HepG2 (cell line): ENCODE measurements at regions not wholly inside any gene's neighbourhood (a gene's known extent, or its start where the extent isn't known, plus 50 kb on each side); places are given as distances from the start of the nearest gene placed in this dataset.

Experiments
- ATAC-seq: fragments of 200-7000 bp; cut with Tn5 transposase; 3 replicates; pipeline ENCODE4 v1.9.1; 2020; ENCODE audit warnings: mild to moderate bottlenecking, moderate library complexity
- BruUV-seq: library from RNA; stranded (reverse); fragments of 400-500 nt; replicated peaks from 2 replicates; lab custom pipeline; 2021; lab: Mats Ljungman, UMichigan
- CTCF ChIA-PET: fragments of 300-600 bp; formaldehyde crosslinking; extraction: SDS; loops from one replicate; lab custom pipeline; 2021; ENCODE audit warnings: low total read pairs, inconsistent platforms, low intra/inter-chr PET ratio; lab: Yijun Ruan, JAX
- POLR2A ChIA-PET: fragments of 350-600 bp; sonication (Branson Sonifier 250); formaldehyde crosslinking; loops from one replicate; lab custom pipeline; 2020; ENCODE audit warnings: antibody characterized with exemption, inconsistent platforms; lab: Yijun Ruan, JAX
- DNase-seq: peaks from one replicate; pipeline ENCODE4 v3.0.0-alpha.2; 2015; ENCODE audit warnings: low spot score
- FAIRE-seq: peaks from 3 replicates; lab custom pipeline; 2011; peaks lifted over from hg19 to GRCh38; lab: Jason Lieb, UNC
- H2AFZ ChIP-seq: one replicate; pipeline ENCODE4 v1.6.1; 2011; ENCODE audit warnings: low read length, inconsistent platforms
- H3K27ac ChIP-seq: fragments of 300-600 bp; 3 replicates; pipeline ENCODE4 v1.8.0; 2011; ENCODE audit warnings: mixed run types, mild to moderate bottlenecking, mixed read lengths, low read length, inconsistent platforms; ENCODE audit not compliant: insufficient read depth; ENCODE audit errors: extremely low read length
- H3K27me3 ChIP-seq, 2 experiments: fragments of 200-600 bp in 1 of 2; 2 replicates in 1 of 2; 3 replicates in 1 of 2; pipeline versions ENCODE4 v1.6.0 to v1.8.0; 2011; ENCODE audit warnings: low read length in 2 of 2, mild to moderate bottlenecking in 2 of 2, moderate library complexity in 2 of 2, inconsistent platforms in 1 of 2; ENCODE audit not compliant: insufficient read depth in 2 of 2, control insufficient read depth in 1 of 2
- H3K36me3 ChIP-seq, 2 experiments: fragments of 200-600 bp in 1 of 2; replicated peaks in 1 of 2; 2 replicates in 1 of 2; 3 replicates in 1 of 2; pipeline versions ENCODE4 v1.5.1 to v1.8.0; 2011; ENCODE audit warnings: low read length in 2 of 2, inconsistent platforms in 1 of 2; ENCODE audit not compliant: insufficient read depth in 2 of 2, control insufficient read depth in 1 of 2
- H3K4me1 ChIP-seq: 2 replicates; pipeline ENCODE4 v1.5.1; 2012; ENCODE audit warnings: low read length, inconsistent platforms; ENCODE audit not compliant: insufficient read depth
- H3K4me2 ChIP-seq: 2 replicates; pipeline ENCODE4 v1.6.0; 2011; ENCODE audit warnings: low read depth, low read length, inconsistent platforms
- H3K4me3 ChIP-seq, 3 experiments: fragments of 200-600 bp in 1 of 3; sonication (generic), shearing (Covaris generic) in 1 of 3; replicated peaks in 1 of 3; 2 replicates each; pipeline ENCODE4 v1.5.1; 2011 to 2016; ENCODE audit warnings: low read length in 3 of 3, inconsistent platforms in 2 of 3, low read depth in 2 of 3, mild to moderate bottlenecking in 2 of 3, control low read depth in 1 of 3, mixed read lengths in 1 of 3; ENCODE audit not compliant: insufficient read depth in 1 of 3
- H3K79me2 ChIP-seq: one replicate; pipeline ENCODE4 v1.6.1; 2011; ENCODE audit warnings: low read length, inconsistent platforms; ENCODE audit not compliant: insufficient read depth
- H3K9ac ChIP-seq: 2 replicates; pipeline ENCODE4 v1.6.0; 2011; ENCODE audit warnings: mild to moderate bottlenecking, low read depth, low read length, inconsistent platforms; ENCODE audit not compliant: insufficient read depth
- H3K9me3 ChIP-seq: 2 replicates; pipeline ENCODE4 v1.5.1; 2012; ENCODE audit warnings: mild to moderate bottlenecking, low read length
- H4K20me1 ChIP-seq: 2 replicates; pipeline ENCODE4 v1.6.0; 2011; ENCODE audit warnings: inconsistent platforms, mild to moderate bottlenecking, low read length, moderate library complexity; ENCODE audit not compliant: insufficient read depth
- ARNT2 ChIP-seq: sonication (generic); formaldehyde crosslinking; IDR thresholded peaks from 2 replicates; pipeline ENCODE4 v1.8.0; 2022; ENCODE audit warnings: mild to moderate bottlenecking, low read depth, missing genetic modification reagents, moderate library complexity
- CREB1 ChIP-seq, 2 experiments: fragments of 450-650 bp in 1 of 2; IDR thresholded peaks; 2 replicates each; pipeline ENCODE4 v1.6.1; 2016 to 2017; ENCODE audit warnings: control low read depth in 1 of 2, mild to moderate bottlenecking in 1 of 2, missing compliant biosample characterization in 1 of 2, missing genetic modification characterization in 1 of 2
- FOSL2 ChIP-seq: sonication (generic); formaldehyde crosslinking; IDR thresholded peaks from 2 replicates; pipeline ENCODE4 v1.4.0; 2020; ENCODE audit warnings: missing genetic modification reagents
- HES4 ChIP-seq: sonication (generic); formaldehyde crosslinking; IDR thresholded peaks from 2 replicates; pipeline ENCODE4 v1.9.0; 2021; ENCODE audit warnings: mild to moderate bottlenecking, missing genetic modification reagents, borderline replicate concordance
- HMGA1 ChIP-seq: sonication (generic); formaldehyde crosslinking; conservative IDR thresholded peaks from 2 replicates; pipeline ENCODE4 v1.4.0; 2020; ENCODE audit warnings: missing genetic modification reagents
- HNRNPL ChIP-seq: fragments of 200-400 bp; formaldehyde crosslinking; IDR thresholded peaks from 2 replicates; pipeline ENCODE4 v1.6.1; 2017; ENCODE audit warnings: mild to moderate bottlenecking, low read depth, low read length
- KAT8 ChIP-seq: IDR thresholded peaks from 2 replicates; pipeline ENCODE4 v1.6.1; 2016; ENCODE audit warnings: missing genetic modification reagents, missing compliant biosample characterization
- MTF1 ChIP-seq: sonication (generic); formaldehyde crosslinking; IDR thresholded peaks from 2 replicates; pipeline ENCODE4 v1.5.0; 2020; ENCODE audit warnings: missing genetic modification reagents
- POLR2A ChIP-seq, 2 experiments: IDR thresholded peaks; 2 replicates each; pipeline ENCODE4 v1.6.1; 2011; ENCODE audit warnings: low read depth in 2 of 2, low read length in 2 of 2, mild to moderate bottlenecking in 1 of 2, moderate library complexity in 1 of 2; ENCODE audit not compliant: insufficient read depth in 1 of 2
- REXO4 ChIP-seq: sonication (generic); formaldehyde crosslinking; IDR thresholded peaks from 2 replicates; pipeline ENCODE4 v1.8.0; 2022; ENCODE audit warnings: missing genetic modification reagents, mild to moderate bottlenecking, borderline replicate concordance
- TOE1 ChIP-seq: sonication (generic); formaldehyde crosslinking; IDR thresholded peaks from 2 replicates; pipeline ENCODE4 v1.4.0; 2020; ENCODE audit warnings: mild to moderate bottlenecking, missing genetic modification reagents
- ZNF30 ChIP-seq: sonication (generic); formaldehyde crosslinking; IDR thresholded peaks from 2 replicates; pipeline ENCODE4 v1.5.0; 2020; ENCODE audit warnings: mild to moderate bottlenecking, missing genetic modification reagents
- ZNF563 ChIP-seq: sonication (generic); formaldehyde crosslinking; IDR thresholded peaks from 2 replicates; pipeline ENCODE4 v1.8.0; 2022; ENCODE audit warnings: mild to moderate bottlenecking, moderate library complexity, missing genetic modification reagents
- WGBS: methylation state at CpG from one replicate; pipeline ENCODE4 v1.1.6; 2017; ENCODE audit warnings: low lambda C conversion rate; 5-methylcytosine and 5-hydroxymethylcytosine counted together
- in situ Hi-C: cut with HindIII; loops from 2 replicates; pipeline ENCODE4 v1.10.0; 2017; ENCODE audit warnings: low pct_unique_long_range_greater_than_20kb; ENCODE audit not compliant: extremely low pct_ligation_motif_present
- intact Hi-C: fragments of 100-400 bp; cut with micrococcal nuclease; formaldehyde crosslinking; loops from one replicate; pipeline ENCODE4 v1.10.0; 2022; ENCODE audit not compliant: unreplicated experiment

- ChIA-PET CTCF (no interaction called here), POLR2A (no interaction called here)
- intact Hi-C loops, result no loop called here
- WGBS, result 3% methylated on average over 4 of the region's 5 CpGs
- DNase-seq, result no peak
- ATAC-seq, result no peak; the same call in 2 of the 3 replicates
- TF ChIP-seq REXO4 (CRISPR knock-in tag), result no peak
- TF ChIP-seq ZNF30, result no peak
- peak; percentile 35; the same call in 1 of the 2 replicates for TF ChIP-seq CREB1 (IDR thresholded peaks at IDR 0.05)
- TF ChIP-seq CREB1 (CRISPR knock-in tag; IDR thresholded peaks at IDR 0.05), result no peak
- no peak for TF ChIP-seq ARNT2 (CRISPR knock-in tag)
- TF ChIP-seq MTF1 (CRISPR knock-in tag), result no peak
- peak; percentile 31; the same call in 1 of the 2 replicates for TF ChIP-seq FOSL2 (CRISPR knock-in tag)
- no peak for TF ChIP-seq HES4 (CRISPR knock-in tag)
- H3K9me3 ChIP-seq, result peaks cover 10% of the 10 kb centered on the region; the same call in 1 of the 2 replicates
- no peak overlapping the region for H3K27ac ChIP-seq
- no peaks in the 10 kb centered on the region for H4K20me1 ChIP-seq
- H3K4me1 ChIP-seq, result no peaks in the 10 kb centered on the region
- FAIRE-seq, result no peak
- H2AFZ ChIP-seq, result no peak overlapping the region
- no peaks in the 10 kb centered on the region for H3K79me2 ChIP-seq
- in situ Hi-C loops, result no loop called here
- H3K4me2 ChIP-seq, result no peak overlapping the region
- H3K36me3 ChIP-seq, result no peaks in the 10 kb centered on the region
- H3K27me3 ChIP-seq, result peaks cover 0 to 6% of the 10 kb centered on the region in 2 experiments; a peak in 2 of 5 replicates
- no peak overlapping the region for H3K4me3 ChIP-seq
- H3K9ac ChIP-seq, result no peak overlapping the region
- no TSS peak for BruUV-seq
These were observed 86.1 kb upstream of the PCBD1 start for GRCh38 chr10:70974351-70974901.

- BruUV-seq, result no TSS peak
- in situ Hi-C loops, result no loop called here
- no peak overlapping the region for H3K27ac ChIP-seq
These were observed 86.6 kb upstream of the PCBD1 start for GRCh38 chr10:70974920-70975319.

More at GRCh38 chr10:70974920-70975319, 86.6 kb upstream of the PCBD1 start:
- peaks cover 0 to 6% of the 10 kb centered on the region in 2 experiments; a peak in 2 of 5 replicates for H3K27me3 ChIP-seq
- H3K4me3 ChIP-seq, result no peak overlapping the region
- intact Hi-C loops, result no loop called here
- 21% methylated on average over 7 of the region's 7 CpGs for WGBS
- no peak overlapping the region for H3K9ac ChIP-seq
- ChIA-PET CTCF (no interaction called here), POLR2A (no interaction called here)
- no peak for FAIRE-seq
- H3K9me3 ChIP-seq, result peaks cover 10% of the 10 kb centered on the region; the same call in 1 of the 2 replicates
- no peaks in the 10 kb centered on the region for H3K36me3 ChIP-seq
- H4K20me1 ChIP-seq, result no peaks in the 10 kb centered on the region
- DNase-seq, result no peak
- H3K79me2 ChIP-seq, result no peaks in the 10 kb centered on the region
- no peak overlapping the region for H2AFZ ChIP-seq
- H3K4me1 ChIP-seq, result no peaks in the 10 kb centered on the region
- TF ChIP-seq POLR2A (IDR thresholded peaks at IDR 0.05; ENCODE audit: insufficient read depth in 1 of 2, low read depth in 2 of 2, low read length in 2 of 2) (no peak), TOE1 (no peak), HMGA1 (no peak), ZNF563 (CRISPR knock-in tag) (no peak), HNRNPL (no peak), KAT8 (CRISPR knock-in tag) (no peak)
- H3K4me2 ChIP-seq, result no peak overlapping the region
- ATAC-seq, result no peak
